ENCODE measurements at regions not wholly inside any gene's neighbourhood (a gene's known extent, or its start where the extent isn't known, plus 50 kb on each side); places are given as distances from the start of the nearest gene placed in this dataset.

GRCh38 chr11:123362186-123362585 is 67.9 kb upstream of the GRAMD1B start:
- H2AFZ ChIP-seq (ENCODE audit: low read depth, low read length) = no peak overlapping the region
- H3K79me2 ChIP-seq (ENCODE audit: insufficient read depth, low read length) = no peaks in the 10 kb centered on the region
- peaks cover 2% of the 10 kb centered on the region for H3K4me1 Mint-ChIP-seq (ENCODE audit: low read depth, unreplicated experiment)
- no peaks in the 10 kb centered on the region for H4K20me1 ChIP-seq (ENCODE audit: insufficient read depth, low read length)
- H3K9ac ChIP-seq (ENCODE audit: low read length) = no peak overlapping the region
- no peak overlapping the region for H3K4me3 Mint-ChIP-seq (ENCODE audit: unreplicated experiment)
- H3K27me3 Mint-ChIP-seq (ENCODE audit: low read depth, unreplicated experiment) = peaks cover 55% of the 10 kb centered on the region
- no peaks in the 10 kb centered on the region for H3K36me3 ChIP-seq (ENCODE audit: insufficient read depth, low read length)
- DNase-seq (ENCODE audit: low read depth) = no peak
- peaks cover 61% of the 10 kb centered on the region for H3K27me3 ChIP-seq (ENCODE audit: insufficient read depth, low read length)
- no peaks in the 10 kb centered on the region for H3K9me3 ChIP-seq (ENCODE audit: insufficient read depth, low read depth, low read length)
- peaks cover 2% of the 10 kb centered on the region for H3K36me3 Mint-ChIP-seq (ENCODE audit: low read depth, unreplicated experiment)
- no peak for TF ChIP-seq EZH2 (IDR thresholded peaks at IDR 0.05; ENCODE audit: insufficient read depth, low read length)
- no peak for TF ChIP-seq CTCF (IDR thresholded peaks at IDR 0.05; ENCODE audit: insufficient read depth, low read depth, low read length)
- peaks cover 4% of the 10 kb centered on the region for H3K4me1 ChIP-seq (ENCODE audit: insufficient read depth, low read length)
- no peak overlapping the region for H3K27ac ChIP-seq (ENCODE audit: low read depth, low read length)
- H3K27ac Mint-ChIP-seq (ENCODE audit: unreplicated experiment) = no peak overlapping the region
- no peak overlapping the region for H3K4me3 ChIP-seq (ENCODE audit: insufficient read depth, low read depth, low read length)
- no peak for FAIRE-seq
- no peaks in the 10 kb centered on the region for H3K9me3 Mint-ChIP-seq (ENCODE audit: unreplicated experiment)
- no peak overlapping the region for H3K4me2 ChIP-seq (ENCODE audit: low read length)

- no peaks in the 10 kb centered on the region for H4K20me1 ChIP-seq (ENCODE audit: insufficient read depth, low read length)
- no peak overlapping the region for H3K4me2 ChIP-seq (ENCODE audit: low read length)
- no peaks in the 10 kb centered on the region for H3K9me3 ChIP-seq (ENCODE audit: insufficient read depth, low read depth, low read length)
- Mint-ChIP-seq H3K27me3 (ENCODE audit: low read depth, unreplicated experiment) (peaks cover 65% of the 10 kb centered on the region), H3K9me3 (ENCODE audit: unreplicated experiment) (no peaks in the 10 kb centered on the region), H3K36me3 (ENCODE audit: low read depth, unreplicated experiment) (peaks cover 2% of the 10 kb centered on the region), H3K4me3 (ENCODE audit: unreplicated experiment) (no peak overlapping the region), H3K27ac (ENCODE audit: unreplicated experiment) (no peak overlapping the region), H3K4me1 (ENCODE audit: low read depth, unreplicated experiment) (peaks cover 2% of the 10 kb centered on the region)
- FAIRE-seq (no peak), DNase-seq (ENCODE audit: low read depth) (no peak)
- TF ChIP-seq EZH2 (IDR thresholded peaks at IDR 0.05; ENCODE audit: insufficient read depth, low read length) (no peak), CTCF (IDR thresholded peaks at IDR 0.05; ENCODE audit: insufficient read depth, low read depth, low read length) (no peak)
- no peak overlapping the region for H3K27ac ChIP-seq (ENCODE audit: low read depth, low read length)
- peaks cover 64% of the 10 kb centered on the region for H3K27me3 ChIP-seq (ENCODE audit: insufficient read depth, low read length)
- H2AFZ ChIP-seq (ENCODE audit: low read depth, low read length) = no peak overlapping the region
- peaks cover 4% of the 10 kb centered on the region for H3K4me1 ChIP-seq (ENCODE audit: insufficient read depth, low read length)
- H3K9ac ChIP-seq (ENCODE audit: low read length) = no peak overlapping the region
- H3K36me3 ChIP-seq (ENCODE audit: insufficient read depth, low read length) = no peaks in the 10 kb centered on the region
- H3K79me2 ChIP-seq (ENCODE audit: insufficient read depth, low read length) = no peaks in the 10 kb centered on the region
- no peak overlapping the region for H3K4me3 ChIP-seq (ENCODE audit: insufficient read depth, low read depth, low read length)
Observed at GRCh38 chr11:123361110-123361509, 69.0 kb upstream of the GRAMD1B start.

- TF ChIP-seq EZH2 (IDR thresholded peaks at IDR 0.05; ENCODE audit: insufficient read depth, low read length) = no peak
- TF ChIP-seq CTCF (IDR thresholded peaks at IDR 0.05; ENCODE audit: insufficient read depth, low read depth, low read length) = no peak
- Mint-ChIP-seq H3K36me3 (ENCODE audit: low read depth, unreplicated experiment) (peaks cover 2% of the 10 kb centered on the region), H3K27me3 (ENCODE audit: low read depth, unreplicated experiment) (peaks cover 65% of the 10 kb centered on the region), H3K4me3 (ENCODE audit: unreplicated experiment) (no peak overlapping the region), H3K4me1 (ENCODE audit: low read depth, unreplicated experiment) (peaks cover 2% of the 10 kb centered on the region), H3K27ac (ENCODE audit: unreplicated experiment) (no peak overlapping the region), H3K9me3 (ENCODE audit: unreplicated experiment) (no peaks in the 10 kb centered on the region)
- H3K9ac ChIP-seq (ENCODE audit: low read length) = no peak overlapping the region
- DNase-seq (ENCODE audit: low read depth) = no peak
- no peak for FAIRE-seq
- no peaks in the 10 kb centered on the region for H3K79me2 ChIP-seq (ENCODE audit: insufficient read depth, low read length)
- no peaks in the 10 kb centered on the region for H3K9me3 ChIP-seq (ENCODE audit: insufficient read depth, low read depth, low read length)
- H3K4me2 ChIP-seq (ENCODE audit: low read length) = no peak overlapping the region
- no peak overlapping the region for H3K27ac ChIP-seq (ENCODE audit: low read depth, low read length)
- no peaks in the 10 kb centered on the region for H3K36me3 ChIP-seq (ENCODE audit: insufficient read depth, low read length)
- peaks cover 4% of the 10 kb centered on the region for H3K4me1 ChIP-seq (ENCODE audit: insufficient read depth, low read length)
- H3K27me3 ChIP-seq (ENCODE audit: insufficient read depth, low read length) = peaks cover 64% of the 10 kb centered on the region
- no peaks in the 10 kb centered on the region for H4K20me1 ChIP-seq (ENCODE audit: insufficient read depth, low read length)
- no peak overlapping the region for H2AFZ ChIP-seq (ENCODE audit: low read depth, low read length)
- no peak overlapping the region for H3K4me3 ChIP-seq (ENCODE audit: insufficient read depth, low read depth, low read length)
Observed at GRCh38 chr11:123360267-123360936, 69.7 kb upstream of the GRAMD1B start.

Measured in astrocyte (in vitro differentiated cells and primary cell).